GM19043 (cell line): ENCODE measurements at regions not wholly inside any gene's neighbourhood (a gene's known extent, or its start where the extent isn't known, plus 50 kb on each side); places are given as distances from the start of the nearest gene placed in this dataset.

Experiments used
- ATAC-seq: cut with Tn5 transposase; IDR thresholded peaks from one replicate; pipeline ENCODE4 v1.9.1; 2021; ENCODE audit warnings: low read depth; ENCODE audit not compliant: unreplicated experiment

- no peak for ATAC-seq
Observed at GRCh38 chr10:31586723-31587638, 268.0 kb downstream of the ZEB1 start.

- ATAC-seq, result no peak
Observed at GRCh38 chr10:31584876-31585275, 265.9 kb downstream of the ZEB1 start.

GRCh38 chr10:31584098-31584631 is 265.1 kb downstream of the ZEB1 start:
- ATAC-seq, result no peak

- ATAC-seq, result no peak
Observed at GRCh38 chr10:31583293-31583692, 264.3 kb downstream of the ZEB1 start.

GRCh38 chr10:31582365-31583052 is 263.5 kb downstream of the ZEB1 start:
- no peak for ATAC-seq

- peak; percentile 61 for ATAC-seq
Observed at GRCh38 chr10:31581741-31582323, 262.8 kb downstream of the ZEB1 start.

GRCh38 chr10:31580646-31581045 is 261.6 kb downstream of the ZEB1 start:
- ATAC-seq, result no peak
